ENCODE measurements at regions not wholly inside any gene's neighbourhood (a gene's known extent, or its start where the extent isn't known, plus 50 kb on each side); places are given as distances from the start of the nearest gene placed in this dataset.
"Not testable (repeated sequence)": the region's sequence is repeated elsewhere in the genome, so short reads cannot be mapped to it uniquely, and the experiment has no call there.

- no peak for TF ChIP-seq JUND (IDR thresholded peaks at IDR 0.05; ENCODE audit: low read depth)
- DNase-seq (ENCODE audit: low read depth in 1 of 2, low spot score in 1 of 2), result no peak
- in situ Hi-C loops (cut with HindIII; ENCODE audit: low pct_unique_long_range_greater_than_20kb, low sequenced_read_pairs), result no loop called here
Observed at GRCh38 chr14:85159726-85160125, 370.2 kb upstream of the FLRT2 start.

DNA sequence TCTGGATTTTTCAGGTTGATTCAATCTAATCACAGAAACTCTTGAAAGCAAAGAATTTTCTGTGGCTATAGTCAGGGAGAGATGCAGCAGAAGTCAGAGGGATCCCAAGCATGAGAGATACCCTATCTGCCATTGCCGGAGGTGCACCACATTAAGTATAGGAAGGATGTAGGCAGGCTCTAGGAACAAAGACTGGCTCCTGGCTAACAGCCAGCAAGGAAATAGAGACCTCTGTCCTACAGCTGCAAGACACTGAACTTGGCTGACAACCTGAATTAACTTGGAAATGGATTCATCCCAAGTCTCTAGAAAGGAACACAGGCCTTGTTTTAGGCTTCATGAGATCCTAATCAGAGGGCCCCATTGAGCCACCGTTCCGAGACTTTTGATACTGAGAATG is 364.9 kb upstream of the FLRT2 start:
- in situ Hi-C loops (cut with HindIII; ENCODE audit: low pct_unique_long_range_greater_than_20kb, low sequenced_read_pairs), result no loop called here
- DNase-seq (ENCODE audit: low read depth in 1 of 2, low spot score in 1 of 2), result peak in 1 of 2 experiments; percentile 20
- TF ChIP-seq JUND (IDR thresholded peaks at IDR 0.05; ENCODE audit: low read depth), result no peak

- TF ChIP-seq JUND (IDR thresholded peaks at IDR 0.05; ENCODE audit: low read depth), result no peak
- DNase-seq (ENCODE audit: low read depth in 1 of 2, low spot score in 1 of 2), result no peak
- in situ Hi-C loops (cut with HindIII; ENCODE audit: low pct_unique_long_range_greater_than_20kb, low sequenced_read_pairs), result no loop called here
Observed at GRCh38 chr14:85169381-85169780, 360.6 kb upstream of the FLRT2 start.

- in situ Hi-C loops (cut with HindIII; ENCODE audit: low pct_unique_long_range_greater_than_20kb, low sequenced_read_pairs), result no loop called here
- no peak for DNase-seq (ENCODE audit: low read depth in 1 of 2, low spot score in 1 of 2)
- TF ChIP-seq JUND (IDR thresholded peaks at IDR 0.05; ENCODE audit: low read depth), result no peak
Observed at GRCh38 chr14:85172290-85172689, 357.7 kb upstream of the FLRT2 start.

DNA sequence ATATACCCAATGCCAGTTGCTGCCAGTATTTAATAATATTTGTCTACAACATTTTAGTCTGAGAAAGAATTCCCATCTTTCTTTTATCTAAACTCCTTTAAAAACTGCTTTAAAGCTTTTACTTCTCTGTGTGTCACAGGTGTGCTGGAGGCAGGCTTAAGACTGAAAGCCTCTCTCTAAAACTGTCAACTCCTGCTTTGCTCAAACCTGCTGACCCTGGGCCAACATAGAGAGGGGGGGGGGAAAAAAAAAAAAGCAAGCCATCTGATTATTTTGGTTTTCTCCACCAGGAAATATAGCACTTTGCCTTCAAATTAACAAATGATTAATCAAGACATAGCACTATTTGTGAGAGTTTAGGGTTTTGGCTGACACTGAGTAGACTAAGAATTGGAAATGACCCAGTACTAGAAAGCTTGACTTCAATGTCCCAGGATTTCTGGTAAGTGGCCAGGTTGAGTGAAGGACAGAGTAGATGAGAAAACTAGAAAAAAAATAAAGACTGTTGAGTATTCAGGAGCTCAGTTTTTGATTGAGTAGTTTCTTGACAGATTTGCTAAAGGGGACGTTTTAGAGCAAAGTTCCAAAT is 357.0 kb upstream of the FLRT2 start:
- no peak for DNase-seq (ENCODE audit: low read depth in 1 of 2, low spot score in 1 of 2)
- in situ Hi-C loops (cut with HindIII; ENCODE audit: low pct_unique_long_range_greater_than_20kb, low sequenced_read_pairs), result no loop called here
- TF ChIP-seq JUND (IDR thresholded peaks at IDR 0.05; ENCODE audit: low read depth), result no peak

DNA sequence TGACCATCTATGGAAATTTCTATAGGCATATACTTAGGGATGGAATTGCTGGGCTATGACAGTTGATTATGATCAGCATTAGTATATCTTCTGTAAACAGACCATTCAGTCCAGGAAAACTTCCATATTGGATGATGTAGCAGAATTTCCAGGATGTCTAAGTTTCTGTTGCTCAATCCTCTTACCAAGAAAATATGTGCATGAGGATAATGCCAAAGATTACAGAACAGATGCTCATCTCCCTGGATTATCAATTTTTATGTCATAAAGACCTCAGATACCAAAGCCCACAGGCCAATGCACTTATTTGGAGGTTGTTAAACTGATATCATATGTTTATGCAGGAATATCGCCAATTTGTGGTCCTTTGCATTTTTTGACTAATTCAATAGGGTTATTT is 354.4 kb upstream of the FLRT2 start:
- no peak for DNase-seq (ENCODE audit: low read depth in 1 of 2, low spot score in 1 of 2)
- in situ Hi-C loops (cut with HindIII; ENCODE audit: low pct_unique_long_range_greater_than_20kb, low sequenced_read_pairs), result no loop called here

GRCh38 chr14:85178864-85179263 is 351.1 kb upstream of the FLRT2 start:
- in situ Hi-C loops (cut with HindIII; ENCODE audit: low pct_unique_long_range_greater_than_20kb, low sequenced_read_pairs), result no loop called here
- no peak for DNase-seq (ENCODE audit: low read depth in 1 of 2, low spot score in 1 of 2)
- no peak for TF ChIP-seq JUND (IDR thresholded peaks at IDR 0.05; ENCODE audit: low read depth)

More for the DNA sequence above, 354.4 kb upstream of the FLRT2 start:
- no peak for TF ChIP-seq JUND (IDR thresholded peaks at IDR 0.05; ENCODE audit: low read depth)

DNA sequence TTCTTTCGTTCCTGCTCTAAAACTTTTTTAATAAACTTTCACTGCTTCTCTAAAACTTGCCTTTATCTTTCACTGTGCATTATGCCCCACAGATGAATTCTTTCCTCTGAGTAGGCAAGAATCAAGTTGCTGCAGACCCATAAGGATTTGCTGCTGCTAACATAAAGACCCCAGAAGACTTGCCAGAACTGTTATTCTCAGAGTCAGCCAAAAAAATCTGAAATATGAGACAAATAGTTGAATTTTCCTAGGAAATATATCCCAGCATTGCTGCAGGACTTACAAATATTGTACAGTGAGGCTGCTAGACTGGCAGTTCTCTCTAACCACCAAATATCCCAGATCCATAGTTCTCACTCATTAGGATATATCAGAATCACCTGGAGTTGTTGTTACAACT is 349.1 kb upstream of the FLRT2 start:
- TF ChIP-seq JUND (IDR thresholded peaks at IDR 0.05; ENCODE audit: low read depth), result no peak
- in situ Hi-C loops (cut with HindIII; ENCODE audit: low pct_unique_long_range_greater_than_20kb, low sequenced_read_pairs), result no loop called here

DNA sequence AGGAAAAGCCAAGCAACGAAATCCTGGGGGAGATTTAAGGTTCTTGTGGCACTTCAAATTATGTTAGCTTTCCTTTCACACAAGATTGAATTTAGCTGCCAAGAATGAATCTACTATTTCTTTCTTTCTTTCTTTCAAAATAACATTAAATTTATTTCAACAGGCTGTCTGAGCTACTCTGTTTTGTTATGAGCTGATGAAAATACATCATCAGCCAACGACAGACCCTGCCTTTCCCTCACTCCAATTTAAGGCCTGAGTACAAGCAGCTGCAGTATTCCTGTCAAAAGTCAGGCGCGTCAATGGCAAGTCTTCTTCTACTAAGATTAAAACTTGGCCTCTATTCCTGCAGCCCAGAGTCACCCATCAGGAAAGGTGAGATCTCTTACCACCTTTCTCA is 347.7 kb upstream of the FLRT2 start:
- no peak for TF ChIP-seq JUND (IDR thresholded peaks at IDR 0.05; ENCODE audit: low read depth)
- in situ Hi-C loops (cut with HindIII; ENCODE audit: low pct_unique_long_range_greater_than_20kb, low sequenced_read_pairs), result no loop called here
- no peak for DNase-seq (ENCODE audit: low read depth in 1 of 2, low spot score in 1 of 2)

More for the DNA sequence above, 349.1 kb upstream of the FLRT2 start:
- no peak for DNase-seq (ENCODE audit: low read depth in 1 of 2, low spot score in 1 of 2)

- DNase-seq (ENCODE audit: low read depth in 1 of 2, low spot score in 1 of 2), result no peak
- in situ Hi-C loops (cut with HindIII; ENCODE audit: low pct_unique_long_range_greater_than_20kb, low sequenced_read_pairs), result no loop called here
- TF ChIP-seq JUND (IDR thresholded peaks at IDR 0.05; ENCODE audit: low read depth), result no peak
Observed at GRCh38 chr14:85186082-85186481, 343.9 kb upstream of the FLRT2 start.

- no peak for TF ChIP-seq JUND (IDR thresholded peaks at IDR 0.05; ENCODE audit: low read depth)
- in situ Hi-C loops (cut with HindIII; ENCODE audit: low pct_unique_long_range_greater_than_20kb, low sequenced_read_pairs), result no loop called here
- DNase-seq (ENCODE audit: low read depth in 1 of 2, low spot score in 1 of 2), result no peak
Observed at GRCh38 chr14:85187521-85187920, 342.4 kb upstream of the FLRT2 start.

GRCh38 chr14:85188836-85189235 is 341.1 kb upstream of the FLRT2 start:
- in situ Hi-C loops (cut with HindIII; ENCODE audit: low pct_unique_long_range_greater_than_20kb, low sequenced_read_pairs), result no loop called here
- no peak for DNase-seq (ENCODE audit: low read depth in 1 of 2, low spot score in 1 of 2)
- no peak for TF ChIP-seq JUND (IDR thresholded peaks at IDR 0.05; ENCODE audit: low read depth)

DNA sequence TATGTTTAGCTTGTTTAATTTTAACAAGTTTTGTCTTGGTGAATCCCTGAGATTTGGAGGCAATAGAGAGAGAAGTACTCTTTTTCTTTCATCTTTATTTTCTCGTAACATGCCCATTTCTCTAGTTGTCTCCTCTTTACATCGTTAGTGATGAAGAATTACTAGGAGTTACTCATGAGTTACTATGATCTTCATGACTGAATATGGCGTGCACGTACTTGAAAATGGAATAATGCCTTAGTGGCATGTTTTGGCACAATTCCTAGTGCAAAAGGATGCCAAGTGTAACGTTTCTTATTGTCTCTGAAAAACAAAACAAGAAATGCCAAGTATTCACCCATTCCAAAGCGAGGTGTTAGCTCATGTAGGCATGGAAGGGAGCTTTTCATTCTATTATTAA is 340.7 kb upstream of the FLRT2 start:
- in situ Hi-C loops (cut with HindIII; ENCODE audit: low pct_unique_long_range_greater_than_20kb, low sequenced_read_pairs); DNase-seq (ENCODE audit: low read depth in 1 of 2, low spot score in 1 of 2): not testable (repeated sequence)

- DNase-seq (ENCODE audit: low read depth in 1 of 2, low spot score in 1 of 2), result no peak
- in situ Hi-C loops (cut with HindIII; ENCODE audit: low pct_unique_long_range_greater_than_20kb, low sequenced_read_pairs), result no loop called here
- no peak for TF ChIP-seq JUND (IDR thresholded peaks at IDR 0.05; ENCODE audit: low read depth)
Observed at GRCh38 chr14:85190251-85190650, 339.7 kb upstream of the FLRT2 start.

All from T47D (cell line).